H9 (cell line): ENCODE measurements at regions not wholly inside any gene's neighbourhood (a gene's known extent, or its start where the extent isn't known, plus 50 kb on each side); places are given as distances from the start of the nearest gene placed in this dataset.

ENCODE experiments used
- DNase-seq: peaks from one replicate; pipeline ENCODE4 v3.0.0-alpha.2; 2017
- H2AFZ ChIP-seq: one replicate; pipeline ENCODE4 v1.6.1; 2013; ENCODE audit warnings: mild to moderate bottlenecking, low read length, control low read depth, moderate library complexity
- H2AK5ac ChIP-seq: 2 replicates; pipeline ENCODE4 v1.6.1; 2013; ENCODE audit warnings: low read length, control low read depth, mixed read lengths; ENCODE audit not compliant: insufficient read length
- H2BK120ac ChIP-seq: one replicate; pipeline ENCODE4 v1.6.1; 2013; ENCODE audit warnings: low read depth, mild to moderate bottlenecking, low read length, control low read depth, inconsistent platforms; ENCODE audit not compliant: poor library complexity, severe bottlenecking
- H2BK12ac ChIP-seq: 2 replicates; pipeline ENCODE4 v1.6.1; 2013; ENCODE audit warnings: low read length, control low read depth, mixed read lengths, low read depth; ENCODE audit not compliant: insufficient read length
- H2BK15ac ChIP-seq: 2 replicates; pipeline ENCODE4 v1.6.1; 2013; ENCODE audit warnings: low read depth, low read length, control low read depth
- H2BK20ac ChIP-seq: one replicate; pipeline ENCODE4 v1.6.1; 2013; ENCODE audit warnings: low read depth, mild to moderate bottlenecking, low read length, control low read depth, inconsistent platforms; ENCODE audit not compliant: poor library complexity, severe bottlenecking
- H2BK5ac ChIP-seq: 2 replicates; pipeline ENCODE4 v1.6.1; 2013; ENCODE audit warnings: low read length, control low read depth, mixed read lengths; ENCODE audit not compliant: insufficient read length
- H3K14ac ChIP-seq: 2 replicates; pipeline ENCODE4 v1.6.1; 2013; ENCODE audit warnings: low read length, control low read depth; ENCODE audit not compliant: insufficient read depth
- H3K18ac ChIP-seq: 2 replicates; pipeline ENCODE4 v1.6.1; 2013; ENCODE audit warnings: low read depth, mild to moderate bottlenecking, mixed read lengths, low read length, control low read depth; ENCODE audit not compliant: insufficient read length
- H3K23ac ChIP-seq: 2 replicates; pipeline ENCODE4 v1.6.1; 2013; ENCODE audit warnings: low read length, control low read depth, mixed read lengths, low read depth; ENCODE audit not compliant: insufficient read length
- H3K23me2 ChIP-seq: 2 replicates; pipeline ENCODE4 v1.6.1; 2013; ENCODE audit warnings: low read depth, mild to moderate bottlenecking, mixed read lengths, low read length, control low read depth; ENCODE audit not compliant: insufficient read length, poor library complexity, severe bottlenecking
- H3K27ac ChIP-seq: 2 replicates; pipeline ENCODE4 v1.5.1; 2013; ENCODE audit warnings: low read length, control low read depth, mixed read lengths, low read depth; ENCODE audit not compliant: insufficient read length
- H3K27me3 ChIP-seq: 2 replicates; pipeline ENCODE4 v1.6.1; 2013; ENCODE audit warnings: low read length, control low read depth, inconsistent platforms; ENCODE audit not compliant: insufficient read depth
- H3K4ac ChIP-seq: 2 replicates; pipeline ENCODE4 v1.6.1; 2013; ENCODE audit warnings: low read depth, mild to moderate bottlenecking, control low read depth, inconsistent platforms, low read length, moderate library complexity
- H3K4me1 ChIP-seq: 2 replicates; pipeline ENCODE4 v1.6.1; 2013; ENCODE audit warnings: low read length, control low read depth, inconsistent platforms; ENCODE audit not compliant: insufficient read depth
- H3K4me2 ChIP-seq: 2 replicates; pipeline ENCODE4 v1.6.1; 2013; ENCODE audit warnings: low read length, control low read depth, mixed read lengths; ENCODE audit not compliant: insufficient read length, insufficient read depth
- H3K56ac ChIP-seq: 2 replicates; pipeline ENCODE4 v1.6.1; 2013; ENCODE audit warnings: low read depth, mild to moderate bottlenecking, mixed read lengths, low read length, control low read depth; ENCODE audit not compliant: insufficient read length
- H3K79me1 ChIP-seq: 2 replicates; pipeline ENCODE4 v1.6.1; 2013; ENCODE audit warnings: low read depth, mild to moderate bottlenecking, moderate library complexity, low read length, control low read depth, inconsistent platforms; ENCODE audit not compliant: insufficient read depth, poor library complexity, severe bottlenecking
- H3K79me2 ChIP-seq: 2 replicates; pipeline ENCODE4 v1.6.1; 2013; ENCODE audit warnings: low read length, control low read depth, inconsistent platforms; ENCODE audit not compliant: insufficient read depth
- H3K9ac ChIP-seq: 2 replicates; pipeline ENCODE4 v1.6.1; 2013; ENCODE audit warnings: low read length, control low read depth, mixed read lengths; ENCODE audit not compliant: insufficient read length; ENCODE audit errors: extremely low read depth
- H3K9me3 ChIP-seq: one replicate; pipeline ENCODE4 v1.6.1; 2013; ENCODE audit warnings: low read depth, low read length, inconsistent platforms; ENCODE audit not compliant: control insufficient read depth
- H3T11ph ChIP-seq: one replicate; pipeline ENCODE4 v1.6.1; 2013; ENCODE audit warnings: mild to moderate bottlenecking, low read length, control low read depth, inconsistent platforms
- H4K20me1 ChIP-seq: one replicate; pipeline ENCODE4 v1.6.1; 2013; ENCODE audit not compliant: control insufficient read depth, insufficient read length, insufficient read depth
- H4K5ac ChIP-seq: 2 replicates; pipeline ENCODE4 v1.6.1; 2013; ENCODE audit warnings: low read depth, mild to moderate bottlenecking, mixed read lengths, low read length, control low read depth; ENCODE audit not compliant: insufficient read length
- H4K8ac ChIP-seq: replicated peaks from 2 replicates; pipeline ENCODE4 v1.6.1; 2013; ENCODE audit warnings: low read length, control low read depth, mixed read lengths, low read depth; ENCODE audit not compliant: insufficient read length
- H4K91ac ChIP-seq: 2 replicates; pipeline ENCODE4 v1.6.1; 2013; ENCODE audit warnings: low read depth, mild to moderate bottlenecking, moderate library complexity, mixed read lengths, low read length, control low read depth; ENCODE audit not compliant: insufficient read length
- H3K27ac Mint-ChIP-seq, 3 experiments: 2 replicates in 2 of 3; 3 replicates in 1 of 3; pipeline ENCODE4 v1.8.0; 2020 to 2021; ENCODE audit warnings: mixed read lengths in 3 of 3, mild to moderate bottlenecking in 1 of 3, moderate library complexity in 1 of 3
- H3K27me3 Mint-ChIP-seq: 2 replicates; pipeline ENCODE4 v1.8.0; 2021; ENCODE audit warnings: low read depth, mild to moderate bottlenecking, moderate library complexity, mixed read lengths
- H3K36me3 Mint-ChIP-seq, 3 experiments: 2 replicates in 2 of 3; 3 replicates in 1 of 3; pipeline ENCODE4 v1.8.0; 2020 to 2021; ENCODE audit warnings: low read depth in 3 of 3, mixed read lengths in 3 of 3; ENCODE audit not compliant: insufficient read depth in 1 of 3
- H3K4me1 Mint-ChIP-seq, 2 experiments: 2 replicates each; pipeline ENCODE4 v1.8.0; 2020; ENCODE audit warnings: mixed read lengths in 2 of 2
- H3K4me3 Mint-ChIP-seq, 2 experiments: 2 replicates in 1 of 2; 3 replicates in 1 of 2; pipeline ENCODE4 v1.8.0; 2020 to 2021; ENCODE audit warnings: mild to moderate bottlenecking in 2 of 2, mixed read lengths in 2 of 2, moderate library complexity in 1 of 2
- H3K9me3 Mint-ChIP-seq, 2 experiments: 2 replicates in 1 of 2; 3 replicates in 1 of 2; pipeline ENCODE4 v1.8.0; 2020; ENCODE audit warnings: mild to moderate bottlenecking in 2 of 2, mixed read lengths in 2 of 2, moderate library complexity in 1 of 2
- CTCF ChIP-seq: fragments of 200-600 bp; sonication (generic); conservative IDR thresholded peaks from 3 replicates; pipeline ENCODE4 v1.8.0; 2021; ENCODE audit warnings: antibody characterized with exemption, mild to moderate bottlenecking
- WGBS: extraction: QIAGEN DNeasy Blood & Tissue Kit; methylation state at CpG from one replicate; pipeline ENCODE4 v1.1.7; 2013; ENCODE audit warnings: missing lambda C conversion rate, low lambda C conversion rate, mixed read lengths; ENCODE audit not compliant: insufficient read length; ENCODE audit errors: extremely low coverage; 5-methylcytosine and 5-hydroxymethylcytosine counted together

- H3K9me3 ChIP-seq, result no peaks in the 10 kb centered on the region
- H3K4me2 ChIP-seq, result no peak overlapping the region
- no peak overlapping the region for H3K4ac ChIP-seq
- DNase-seq, result no peak
- no CpG with 5 or more reads among the region's 3 CpGs for WGBS
- no peak overlapping the region for H4K5ac ChIP-seq
- H2AK5ac ChIP-seq, result no peak overlapping the region
- no peaks in the 10 kb centered on the region for H4K20me1 ChIP-seq
- no peak overlapping the region for H4K91ac ChIP-seq
- H3K27ac ChIP-seq, result no peak overlapping the region
- H3K18ac ChIP-seq, result no peak overlapping the region
- no peak overlapping the region for H3T11ph ChIP-seq
- H3K23me2 ChIP-seq, result no peaks in the 10 kb centered on the region
- H2BK12ac ChIP-seq, result no peak overlapping the region
- no peaks in the 10 kb centered on the region for H3K27me3 ChIP-seq
- no peaks in the 10 kb centered on the region for H3K4me1 ChIP-seq
- H4K8ac ChIP-seq, result no peak overlapping the region
- Mint-ChIP-seq H3K9me3 (no peaks in the 10 kb centered on the region), H3K4me1 (peaks cover 0 to 3% of the 10 kb centered on the region in 2 experiments; a peak in 2 of 4 replicates), H3K27ac (no peak overlapping the region), H3K36me3 (no peaks in the 10 kb centered on the region), H3K27me3 (no peaks in the 10 kb centered on the region; the same call in 1 of the 2 replicates), H3K4me3 (no peak overlapping the region)
- no peak overlapping the region for H2BK120ac ChIP-seq
- H2BK15ac ChIP-seq, result no peak overlapping the region
- H2BK5ac ChIP-seq, result no peak overlapping the region
- H3K79me1 ChIP-seq, result no peaks in the 10 kb centered on the region
- no peak overlapping the region for H3K56ac ChIP-seq
- no peak overlapping the region for H3K14ac ChIP-seq
- no peak overlapping the region for H2AFZ ChIP-seq
- TF ChIP-seq CTCF, result no peak
- no peak overlapping the region for H2BK20ac ChIP-seq
- H3K9ac ChIP-seq, result no peak overlapping the region
- H3K79me2 ChIP-seq, result no peaks in the 10 kb centered on the region
- H3K23ac ChIP-seq, result no peak overlapping the region
Measured at GRCh38 chr5:109610581-109610980, 79.1 kb upstream of the MAN2A1 start.
